OCI-LY7 (cell line): ENCODE measurements at regions not wholly inside any gene's neighbourhood (a gene's known extent, or its start where the extent isn't known, plus 50 kb on each side); places are given as distances from the start of the nearest gene placed in this dataset.

Experiments
- BruUV-seq: library from RNA; stranded (reverse); fragments of 400-500 nt; replicated peaks from 2 replicates; lab custom pipeline; 2021; lab: Mats Ljungman, UMichigan
- CTCF ChIA-PET: fragments of 300-600 bp; sonication (Branson Sonifier 250); formaldehyde crosslinking; loops from one replicate; lab custom pipeline; 2022; ENCODE audit warnings: antibody characterized with exemption; ENCODE audit not compliant: unreplicated experiment; lab: Charles Lee
- POLR2A ChIA-PET: fragments of 300-600 bp; sonication (Branson Sonifier 250); formaldehyde crosslinking; loops from one replicate; lab custom pipeline; 2022; ENCODE audit warnings: antibody characterized with exemption; lab: Charles Lee
- DNase-seq: peaks from one replicate; pipeline ENCODE4 v3.0.0-alpha.2; 2015; ENCODE audit warnings: low spot score
- H2AFZ ChIP-seq: fragments of 200-600 bp; sonication (generic), shearing (Covaris generic); 2 replicates; pipeline ENCODE4 v1.6.1; 2014; ENCODE audit warnings: mild to moderate bottlenecking, antibody characterized with exemption, low read length, moderate library complexity
- H3K27ac ChIP-seq: fragments of 200-600 bp; sonication (generic); 2 replicates; pipeline ENCODE4 v1.5.1; 2014; ENCODE audit warnings: mixed run types, low read depth, mild to moderate bottlenecking, moderate library complexity, low read length, inconsistent platforms; ENCODE audit not compliant: poor library complexity, severe bottlenecking
- H3K36me3 ChIP-seq: fragments of 200-600 bp; sonication (generic); 2 replicates; pipeline ENCODE4 v1.6.1; 2014; ENCODE audit warnings: mild to moderate bottlenecking, antibody characterized with exemption, low read length, moderate library complexity, mixed read lengths; ENCODE audit not compliant: insufficient read depth
- H3K4me1 ChIP-seq: fragments of 200-600 bp; sonication (generic); 2 replicates; pipeline ENCODE4 v1.5.1; 2014; ENCODE audit warnings: mild to moderate bottlenecking, low read length; ENCODE audit not compliant: insufficient read depth, poor library complexity, severe bottlenecking
- H3K4me2 ChIP-seq: fragments of 200-600 bp; sonication (generic); 2 replicates; pipeline ENCODE4 v1.6.1; 2014; ENCODE audit warnings: mild to moderate bottlenecking, low read length
- H3K4me3 ChIP-seq: fragments of 200-600 bp; sonication (generic); 2 replicates; pipeline ENCODE4 v1.5.1; 2014; ENCODE audit warnings: mild to moderate bottlenecking, low read depth, low read length; ENCODE audit not compliant: poor library complexity, severe bottlenecking
- H3K79me2 ChIP-seq: fragments of 200-600 bp; sonication (generic); 2 replicates; pipeline ENCODE4 v1.6.1; 2016; ENCODE audit warnings: low read depth, mild to moderate bottlenecking, low read length, moderate library complexity, mixed read lengths; ENCODE audit not compliant: insufficient read depth
- H3K9me2 ChIP-seq: fragments of 200-600 bp; sonication (generic); 2 replicates; pipeline ENCODE4 v1.6.1; 2016; ENCODE audit warnings: mild to moderate bottlenecking, low read length, mixed read lengths; ENCODE audit not compliant: insufficient read depth
- H3K9me3 ChIP-seq: fragments of 200-600 bp; sonication (generic); 2 replicates; pipeline ENCODE4 v1.6.1; 2014; ENCODE audit warnings: mild to moderate bottlenecking, mixed run types, low read length, mixed read lengths
- H4K20me1 ChIP-seq: fragments of 200-600 bp; sonication (generic); 2 replicates; pipeline ENCODE4 v1.6.1; 2014; ENCODE audit warnings: mild to moderate bottlenecking, antibody characterized with exemption, low read length, moderate library complexity, mixed read lengths; ENCODE audit not compliant: insufficient read depth
- EZH2phosphoT487 ChIP-seq: fragments of 200-600 bp; sonication (generic); IDR thresholded peaks from 2 replicates; pipeline ENCODE4 v1.6.1; 2018; ENCODE audit warnings: low read depth, borderline replicate concordance, mild to moderate bottlenecking, mixed run types, antibody characterized with exemption, low read length, moderate library complexity, mixed read lengths
- intact Hi-C: fragments of 100-400 bp; cut with micrococcal nuclease; formaldehyde crosslinking; loops from one replicate; pipeline ENCODE4 v1.10.0; 2022; ENCODE audit not compliant: unreplicated experiment
- TF ChIP-seq, protein P1 (sequence below): fragments of 200-600 bp; sonication (generic); conservative IDR thresholded peaks from 2 replicates; pipeline ENCODE4 v1.5.1; 2014; ENCODE audit warnings: mild to moderate bottlenecking, antibody characterized with exemption, low read length, moderate library complexity, mixed read lengths

DNA sequence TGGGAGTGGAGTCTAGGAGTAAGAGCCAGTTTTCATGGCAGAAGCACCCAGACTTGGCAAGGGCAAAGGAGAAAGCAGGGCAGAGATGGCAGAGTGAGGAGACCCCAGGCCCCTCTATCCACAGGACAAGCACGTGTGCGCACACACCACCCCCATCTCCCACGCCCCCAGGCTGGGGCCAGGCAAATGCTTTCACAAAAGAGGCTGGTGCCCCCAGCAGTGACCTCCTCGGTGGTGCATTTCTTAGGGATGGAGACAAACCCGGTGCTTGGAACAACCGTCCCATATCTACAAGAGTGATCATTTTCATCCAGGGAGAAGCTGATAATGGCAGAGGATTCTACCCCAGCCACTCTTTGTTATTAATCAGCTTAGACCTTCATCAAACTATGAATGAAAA, 62.0 kb downstream of the KCNF1 start:
- Histone ChIP-seq H3K4me3 (no peak overlapping the region), H4K20me1 (no peaks in the 10 kb centered on the region; the same call in 1 of the 2 replicates), H3K4me2 (no peak overlapping the region), H3K9me3 (no peaks in the 10 kb centered on the region), H3K4me1 (no peaks in the 10 kb centered on the region), H3K27ac (no peak overlapping the region), H3K36me3 (no peaks in the 10 kb centered on the region), H3K79me2 (no peaks in the 10 kb centered on the region), H3K9me2 (no peaks in the 10 kb centered on the region), H2AFZ (no peak overlapping the region)
- intact Hi-C loops, result no loop called here
- DNase-seq, result no peak
- ChIA-PET POLR2A (interaction anchor here (0.6 to 0.9 kb wide), 4 partner anchors 15 to 557 kb away, joined by 3 to 4 read pairs (median 3); no protein-coding TSS in a partner anchor), CTCF (no interaction called here)
- no TSS peak for BruUV-seq
- TF ChIP-seq, protein P1, sequence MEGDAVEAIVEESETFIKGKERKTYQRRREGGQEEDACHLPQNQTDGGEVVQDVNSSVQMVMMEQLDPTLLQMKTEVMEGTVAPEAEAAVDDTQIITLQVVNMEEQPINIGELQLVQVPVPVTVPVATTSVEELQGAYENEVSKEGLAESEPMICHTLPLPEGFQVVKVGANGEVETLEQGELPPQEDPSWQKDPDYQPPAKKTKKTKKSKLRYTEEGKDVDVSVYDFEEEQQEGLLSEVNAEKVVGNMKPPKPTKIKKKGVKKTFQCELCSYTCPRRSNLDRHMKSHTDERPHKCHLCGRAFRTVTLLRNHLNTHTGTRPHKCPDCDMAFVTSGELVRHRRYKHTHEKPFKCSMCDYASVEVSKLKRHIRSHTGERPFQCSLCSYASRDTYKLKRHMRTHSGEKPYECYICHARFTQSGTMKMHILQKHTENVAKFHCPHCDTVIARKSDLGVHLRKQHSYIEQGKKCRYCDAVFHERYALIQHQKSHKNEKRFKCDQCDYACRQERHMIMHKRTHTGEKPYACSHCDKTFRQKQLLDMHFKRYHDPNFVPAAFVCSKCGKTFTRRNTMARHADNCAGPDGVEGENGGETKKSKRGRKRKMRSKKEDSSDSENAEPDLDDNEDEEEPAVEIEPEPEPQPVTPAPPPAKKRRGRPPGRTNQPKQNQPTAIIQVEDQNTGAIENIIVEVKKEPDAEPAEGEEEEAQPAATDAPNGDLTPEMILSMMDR, result no peak
- no peak for TF ChIP-seq EZH2phosphoT487

DNA sequence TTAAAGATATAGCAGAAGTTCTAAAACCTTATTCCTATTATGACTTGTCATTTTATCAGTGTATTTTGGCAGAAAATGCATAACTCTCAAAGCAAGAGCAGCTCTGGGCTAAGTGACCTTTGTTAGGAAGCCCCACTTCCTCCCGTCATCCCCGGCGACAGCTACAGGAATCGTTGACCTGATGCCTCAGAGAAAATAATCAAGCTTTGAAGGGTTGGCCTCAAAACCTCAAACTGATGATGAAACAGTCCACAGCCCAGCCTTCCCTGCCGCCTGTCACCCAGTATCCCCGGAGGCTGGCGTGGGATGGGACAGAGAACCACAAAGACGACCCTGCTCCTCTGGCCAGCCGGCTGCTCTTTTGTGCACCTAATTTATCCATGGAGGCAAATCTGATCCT, 65.3 kb downstream of the KCNF1 start:
- Histone ChIP-seq H3K4me2 (no peak overlapping the region), H3K27ac (no peak overlapping the region), H3K79me2 (no peaks in the 10 kb centered on the region), H3K36me3 (no peaks in the 10 kb centered on the region), H4K20me1 (no peaks in the 10 kb centered on the region; the same call in 1 of the 2 replicates), H3K9me3 (no peaks in the 10 kb centered on the region), H3K9me2 (no peaks in the 10 kb centered on the region), H3K4me1 (no peaks in the 10 kb centered on the region), H3K4me3 (no peak overlapping the region), H2AFZ (no peak overlapping the region)
- DNase-seq, result no peak
- TF ChIP-seq, protein P1, result no peak
- no peak for TF ChIP-seq EZH2phosphoT487
- intact Hi-C loops, result no loop called here
- CTCF ChIA-PET, result no interaction called here
- no TSS peak for BruUV-seq
- POLR2A ChIA-PET, result no interaction called here

DNA sequence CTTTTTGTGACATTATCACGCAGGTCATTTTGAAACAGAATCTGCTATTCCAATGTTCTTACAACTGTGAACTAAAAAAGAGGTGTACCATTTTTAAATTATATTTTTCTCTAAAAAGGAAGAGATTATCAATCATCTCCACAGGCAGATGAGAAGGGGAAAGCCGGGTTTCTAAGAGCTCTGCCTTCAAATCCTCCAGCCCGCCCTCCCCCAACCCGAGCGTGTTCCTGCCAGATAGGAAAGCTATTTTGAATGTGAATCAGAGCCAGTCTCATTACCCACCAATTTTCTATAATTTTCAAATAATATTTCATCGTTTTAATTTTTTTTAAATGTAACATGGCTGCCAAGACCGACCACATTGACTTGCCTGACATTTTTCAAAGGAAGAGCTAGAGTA, 65.9 kb downstream of the KCNF1 start:
- no TSS peak for BruUV-seq
- intact Hi-C loops, result no loop called here

More for the DNA sequence above, 65.9 kb downstream of the KCNF1 start:
- Histone ChIP-seq H3K79me2 (no peaks in the 10 kb centered on the region), H3K27ac (no peak overlapping the region), H3K36me3 (no peaks in the 10 kb centered on the region), H4K20me1 (no peaks in the 10 kb centered on the region; the same call in 1 of the 2 replicates), H3K4me1 (no peaks in the 10 kb centered on the region), H3K4me2 (no peak overlapping the region), H2AFZ (no peak overlapping the region), H3K4me3 (no peak overlapping the region), H3K9me2 (no peaks in the 10 kb centered on the region), H3K9me3 (no peaks in the 10 kb centered on the region)
- DNase-seq, result no peak
- TF ChIP-seq EZH2phosphoT487, result no peak
- TF ChIP-seq, protein P1, result no peak
- ChIA-PET POLR2A (no interaction called here), CTCF (no interaction called here)
